ENCODE measurements at regions not wholly inside any gene's neighbourhood (a gene's known extent, or its start where the extent isn't known, plus 50 kb on each side); places are given as distances from the start of the nearest gene placed in this dataset.

GRCh38 chr6:146874278-146875018 is 275.7 kb downstream of the ADGB start:
- in situ Hi-C loops (cut with HindIII; ENCODE audit: low pct_unique_long_range_greater_than_20kb, low sequenced_read_pairs): no loop called here
- ChIA-PET POLR2A (no interaction called here), CTCF (interaction anchor here (0.6 kb wide), 2 partner anchors 389 to 558 kb away, joined by 5 to 6 read pairs; no protein-coding TSS in a partner anchor)
- Histone ChIP-seq H3K27ac (ENCODE audit: low read length) (no peak overlapping the region), H3K27me3 (ENCODE audit: control insufficient read depth, insufficient read depth, low read length) (no peaks in the 10 kb centered on the region), H3K4me1 (ENCODE audit: control insufficient read depth, insufficient read depth, low read length) (no peaks in the 10 kb centered on the region), H3K36me3 (ENCODE audit: control insufficient read depth, insufficient read depth, low read length) (no peaks in the 10 kb centered on the region), H3K4me3 (ENCODE audit: low read depth in 2 of 2, low read length in 2 of 2) (no peak overlapping the region), H3K9me3 (ENCODE audit: control insufficient read depth, insufficient read depth, low read depth, low read length) (no peaks in the 10 kb centered on the region)
- TF ChIP-seq TCF7L2 (IDR thresholded peaks at IDR 0.05; ENCODE audit: low read depth, low read length) (no peak), SIN3A (IDR thresholded peaks at IDR 0.05; ENCODE audit: borderline replicate concordance, insufficient read depth, low read depth, low read length) (no peak), POLR2AphosphoS5 (IDR thresholded peaks at IDR 0.05; ENCODE audit: low read depth, low read length) (no peak), CTCF (IDR thresholded peaks at IDR 0.05) (no peak), REST (IDR thresholded peaks at IDR 0.05; ENCODE audit: insufficient read depth in 1 of 2, low read depth in 2 of 2, low read length in 1 of 2) (no peak)
- DNase-seq (ENCODE audit: low read depth, low spot score) (no peak), ATAC-seq (no peak)
- intact Hi-C loops (cut with micrococcal nuclease; ENCODE audit: unreplicated experiment): no loop called here
- BruUV-seq (replicated peaks): no TSS peak

GRCh38 chr6:146875927-146876270 is 277.1 kb downstream of the ADGB start:
- POLR2A ChIA-PET: interaction anchor here (0.6 kb wide), 1 partner anchor 29 kb away, joined by 5 read pairs; no protein-coding TSS in a partner anchor
- DNase-seq (ENCODE audit: low read depth, low spot score) (no peak), ATAC-seq (no peak)
- BruUV-seq (replicated peaks): no TSS peak
- TF ChIP-seq TCF7L2 (IDR thresholded peaks at IDR 0.05; ENCODE audit: low read depth, low read length) (no peak), SIN3A (IDR thresholded peaks at IDR 0.05; ENCODE audit: borderline replicate concordance, insufficient read depth, low read depth, low read length) (no peak), POLR2AphosphoS5 (IDR thresholded peaks at IDR 0.05; ENCODE audit: low read depth, low read length) (no peak), CTCF (IDR thresholded peaks at IDR 0.05) (no peak), REST (IDR thresholded peaks at IDR 0.05; ENCODE audit: insufficient read depth in 1 of 2, low read depth in 2 of 2, low read length in 1 of 2) (no peak)
- H3K4me1 ChIP-seq (ENCODE audit: control insufficient read depth, insufficient read depth, low read length): no peaks in the 10 kb centered on the region
- H3K27ac ChIP-seq (ENCODE audit: low read length): peak overlapping the region; percentile 30; the same call in 1 of the 2 replicates
- H3K36me3 ChIP-seq (ENCODE audit: control insufficient read depth, insufficient read depth, low read length): no peaks in the 10 kb centered on the region
- in situ Hi-C loops (cut with HindIII; ENCODE audit: low pct_unique_long_range_greater_than_20kb, low sequenced_read_pairs): no loop called here
- CTCF ChIA-PET: no interaction called here
- H3K9me3 ChIP-seq (ENCODE audit: control insufficient read depth, insufficient read depth, low read depth, low read length): no peaks in the 10 kb centered on the region
- no peak overlapping the region for H3K4me3 ChIP-seq (ENCODE audit: low read depth in 2 of 2, low read length in 2 of 2)
- intact Hi-C loops (cut with micrococcal nuclease; ENCODE audit: unreplicated experiment): no loop called here
- H3K27me3 ChIP-seq (ENCODE audit: control insufficient read depth, insufficient read depth, low read length): no peaks in the 10 kb centered on the region
